ENCODE measurements at regions not wholly inside any gene's neighbourhood (a gene's known extent, or its start where the extent isn't known, plus 50 kb on each side); places are given as distances from the start of the nearest gene placed in this dataset.

DNA sequence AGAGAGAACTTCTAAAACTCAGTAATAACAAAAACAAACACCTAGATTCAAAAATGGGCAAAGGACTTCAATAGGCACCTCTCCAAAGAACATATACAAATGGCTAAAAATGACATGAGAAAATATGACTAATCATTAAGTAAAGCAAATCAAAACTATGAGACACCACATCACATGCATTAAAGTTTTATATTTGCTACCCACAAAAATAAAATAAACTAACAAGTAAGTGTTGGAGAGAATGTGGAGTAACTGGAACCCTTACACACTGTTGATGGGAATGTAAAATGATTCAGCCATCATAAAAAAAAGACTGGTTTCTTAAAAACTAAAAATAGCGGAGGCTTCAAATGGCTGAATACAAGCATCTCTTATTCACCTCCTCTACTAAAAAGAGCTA lies 262.1 kb upstream of the PKN2 start:
- no peak for DNase-seq
- 86 to 95% methylated on average over 1 of the region's 1 CpG for WGBS, 2 donors
- intact Hi-C loops (cut with DNase I): no loop called here

GRCh38 chr1:88433556-88433955 lies 250.5 kb upstream of the PKN2 start:
- H3K36me3 ChIP-seq: no peaks in the 10 kb centered on the region
- intact Hi-C loops (cut with DNase I): no loop called here
- no peak for DNase-seq
- no peaks in the 10 kb centered on the region for H3K27me3 ChIP-seq
- H3K4me1 ChIP-seq: no peaks in the 10 kb centered on the region
- no peak for TF ChIP-seq CTCF (IDR thresholded peaks at IDR 0.05)
- no peak for TF ChIP-seq POLR2A (IDR thresholded peaks at IDR 0.05)
- no peaks in the 10 kb centered on the region for H3K9me3 ChIP-seq
- WGBS, 2 donors: 90 to 93% methylated on average over 1 of the region's 1 CpG
- no peak overlapping the region for H3K4me3 ChIP-seq
- no peak overlapping the region for H3K27ac ChIP-seq

More for the DNA sequence above, 262.1 kb upstream of the PKN2 start:
- Histone ChIP-seq H3K9me3 (peaks cover 0 to 15% (median 0%) of the 10 kb centered on the region in 3 donors), H3K27me3 (no peaks in the 10 kb centered on the region), H3K4me3 (no peak overlapping the region), H3K36me3 (no peaks in the 10 kb centered on the region), H3K4me1 (no peaks in the 10 kb centered on the region), H3K27ac (no peak overlapping the region)
- TF ChIP-seq CTCF (IDR thresholded peaks at IDR 0.05) (no peak), POLR2A (IDR thresholded peaks at IDR 0.05) (no peak)

DNA sequence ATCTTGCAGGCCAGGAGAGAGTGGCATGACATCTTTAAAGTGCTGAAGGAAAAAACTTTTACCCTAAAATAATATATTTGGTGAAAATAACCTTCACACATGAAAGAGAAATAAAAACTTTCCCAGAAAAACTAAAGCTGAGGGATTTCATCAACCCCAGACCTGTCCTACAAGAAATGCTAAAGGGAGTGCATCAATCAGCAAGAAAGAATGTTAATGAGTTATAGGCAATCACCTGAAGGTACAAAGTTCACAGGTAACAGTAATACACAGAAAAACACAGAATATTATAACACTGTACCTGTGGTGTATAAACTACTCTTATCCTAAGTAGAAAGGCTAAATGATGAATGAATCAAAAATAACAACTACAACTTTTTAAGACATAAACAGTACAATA lies 249.2 kb upstream of the PKN2 start:
- TF ChIP-seq CTCF (IDR thresholded peaks at IDR 0.05): no peak
- no peak overlapping the region for H3K4me3 ChIP-seq
- no peaks in the 10 kb centered on the region for H3K4me1 ChIP-seq
- no peak for DNase-seq
- H3K9me3 ChIP-seq: no peaks in the 10 kb centered on the region
- no peaks in the 10 kb centered on the region for H3K36me3 ChIP-seq
- intact Hi-C loops (cut with DNase I): no loop called here
- H3K27ac ChIP-seq: no peak overlapping the region
- no peaks in the 10 kb centered on the region for H3K27me3 ChIP-seq

GRCh38 chr1:88441022-88441421 lies 243.1 kb upstream of the PKN2 start:
- 82 to 84% methylated on average over 2 of the region's 2 CpGs for WGBS, 2 donors
- Histone ChIP-seq H3K27me3 (no peaks in the 10 kb centered on the region), H3K27ac (no peak overlapping the region), H3K36me3 (no peaks in the 10 kb centered on the region), H3K4me3 (no peak overlapping the region), H3K9me3 (no peaks in the 10 kb centered on the region), H3K4me1 (no peaks in the 10 kb centered on the region)
- TF ChIP-seq CTCF (IDR thresholded peaks at IDR 0.05) (no peak), POLR2A (IDR thresholded peaks at IDR 0.05) (no peak)
- intact Hi-C loops (cut with DNase I): no loop called here
- no peak for DNase-seq

DNA sequence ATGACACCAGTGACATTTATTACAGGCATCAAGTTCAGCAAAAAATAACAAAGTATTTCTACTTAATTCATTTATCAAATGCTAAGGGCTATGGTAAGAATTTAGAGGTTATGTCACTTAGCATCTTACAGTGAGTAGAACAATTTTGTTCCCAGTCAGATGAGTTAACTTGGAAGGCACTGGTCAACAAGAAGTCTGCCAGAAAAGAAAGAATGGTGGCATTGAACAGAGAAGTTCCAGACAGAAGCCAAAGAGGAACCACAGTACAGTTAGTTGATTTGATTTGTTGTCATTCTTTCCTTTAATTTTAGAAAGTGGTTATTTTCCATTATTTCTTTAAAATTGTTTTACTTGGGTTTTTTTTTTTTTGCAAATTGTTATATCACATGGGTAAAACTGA lies 232.2 kb upstream of the PKN2 start:
- H3K9me3 ChIP-seq: no peaks in the 10 kb centered on the region
- no peak for DNase-seq
- H3K4me1 ChIP-seq: no peaks in the 10 kb centered on the region
- intact Hi-C loops (cut with DNase I): no loop called here
- H3K27me3 ChIP-seq: no peaks in the 10 kb centered on the region
- no peak overlapping the region for H3K27ac ChIP-seq
- no peak overlapping the region for H3K4me3 ChIP-seq
- TF ChIP-seq POLR2A (IDR thresholded peaks at IDR 0.05): no peak
- TF ChIP-seq CTCF (IDR thresholded peaks at IDR 0.05): no peak
- no peaks in the 10 kb centered on the region for H3K36me3 ChIP-seq
